ENCODE measurements at regions not wholly inside any gene's neighbourhood (a gene's known extent, or its start where the extent isn't known, plus 50 kb on each side); places are given as distances from the start of the nearest gene placed in this dataset.

DNA sequence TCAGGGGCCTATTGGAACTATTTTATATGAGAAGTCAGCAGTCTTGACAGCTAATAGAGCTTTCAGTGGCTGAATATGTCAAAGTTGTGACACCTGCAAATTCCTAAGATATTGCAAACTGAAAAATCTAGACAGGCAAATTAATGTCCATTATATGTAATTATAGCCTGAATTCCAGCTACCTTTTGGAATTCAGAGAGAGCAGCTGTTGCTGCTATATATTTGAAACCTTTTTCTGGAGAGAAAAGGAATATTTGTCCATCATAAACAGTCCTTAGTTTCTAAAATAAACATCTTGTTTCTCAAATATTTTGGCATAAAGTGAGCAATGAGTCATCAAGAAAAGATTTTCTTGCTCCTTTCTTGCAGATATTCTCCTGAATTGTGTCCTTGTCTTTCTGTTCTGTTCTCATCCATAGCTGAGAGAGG, 408.9 kb upstream of the SEMA3D start:
- no peak for TF ChIP-seq POLR2A (IDR thresholded peaks at IDR 0.05)
- TF ChIP-seq, protein P1, sequence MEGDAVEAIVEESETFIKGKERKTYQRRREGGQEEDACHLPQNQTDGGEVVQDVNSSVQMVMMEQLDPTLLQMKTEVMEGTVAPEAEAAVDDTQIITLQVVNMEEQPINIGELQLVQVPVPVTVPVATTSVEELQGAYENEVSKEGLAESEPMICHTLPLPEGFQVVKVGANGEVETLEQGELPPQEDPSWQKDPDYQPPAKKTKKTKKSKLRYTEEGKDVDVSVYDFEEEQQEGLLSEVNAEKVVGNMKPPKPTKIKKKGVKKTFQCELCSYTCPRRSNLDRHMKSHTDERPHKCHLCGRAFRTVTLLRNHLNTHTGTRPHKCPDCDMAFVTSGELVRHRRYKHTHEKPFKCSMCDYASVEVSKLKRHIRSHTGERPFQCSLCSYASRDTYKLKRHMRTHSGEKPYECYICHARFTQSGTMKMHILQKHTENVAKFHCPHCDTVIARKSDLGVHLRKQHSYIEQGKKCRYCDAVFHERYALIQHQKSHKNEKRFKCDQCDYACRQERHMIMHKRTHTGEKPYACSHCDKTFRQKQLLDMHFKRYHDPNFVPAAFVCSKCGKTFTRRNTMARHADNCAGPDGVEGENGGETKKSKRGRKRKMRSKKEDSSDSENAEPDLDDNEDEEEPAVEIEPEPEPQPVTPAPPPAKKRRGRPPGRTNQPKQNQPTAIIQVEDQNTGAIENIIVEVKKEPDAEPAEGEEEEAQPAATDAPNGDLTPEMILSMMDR (IDR thresholded peaks at IDR 0.05): no peak
